K562 (cell line): ENCODE measurements at regions not wholly inside any gene's neighbourhood (a gene's known extent, or its start where the extent isn't known, plus 50 kb on each side); places are given as distances from the start of the nearest gene placed in this dataset.

Experiments used
- ATAC-seq: fragments of 200-7000 bp; cut with Tn5 transposase; 3 replicates; pipeline ENCODE4 v1.9.1; 2020; ENCODE audit warnings: moderate library complexity
- BruUV-seq: library from RNA; stranded (reverse); fragments of 400-500 nt; replicated peaks from 2 replicates; lab custom pipeline; 2021; lab: Mats Ljungman, UMichigan
- CTCF ChIA-PET: fragments of 300-600 bp; formaldehyde crosslinking; extraction: SDS; loops from one replicate; lab custom pipeline; 2021; ENCODE audit warnings: low intra/inter-chr PET ratio; lab: Yijun Ruan, JAX
- POLR2A ChIA-PET: fragments of 300-600, 350-650 bp; sonication (Branson Sonifier 250); formaldehyde crosslinking; extraction: SDS; loops from one replicate; lab custom pipeline; 2021; ENCODE audit warnings: antibody characterized with exemption, inconsistent platforms; lab: Yijun Ruan, JAX
- DNase-seq, 4 experiments: peaks; one replicate each; pipeline versions ENCODE4 v3.0.0 to v3.0.0-alpha.2; 2011 to 2018; ENCODE audit warnings: low spot score in 3 of 4, mixed read lengths in 3 of 4; ENCODE audit errors: extremely low read depth in 1 of 4
- FAIRE-seq: peaks from 2 replicates; lab custom pipeline; 2011; peaks lifted over from hg19 to GRCh38; lab: Jason Lieb, UNC
- H2AFZ ChIP-seq: 2 replicates; pipeline ENCODE4 v1.6.0; 2011; ENCODE audit warnings: low read depth, low read length, control low read depth, inconsistent platforms
- H3K27ac ChIP-seq: fragments of 200-600 bp; 3 replicates; pipeline ENCODE4 v1.8.0; 2011; ENCODE audit warnings: low read depth, mild to moderate bottlenecking, control low read depth, inconsistent platforms, low read length, moderate library complexity, mixed read lengths; ENCODE audit errors: extremely low read depth
- H3K27me3 ChIP-seq, 2 experiments: fragments of 300-600 bp in 1 of 2; 2 replicates in 1 of 2; 3 replicates in 1 of 2; pipeline versions ENCODE4 v1.6.0 to v1.8.0; 2011; ENCODE audit warnings: inconsistent platforms in 2 of 2, low read length in 2 of 2, mild to moderate bottlenecking in 1 of 2, mixed read lengths in 1 of 2, moderate library complexity in 1 of 2; ENCODE audit not compliant: control insufficient read depth in 2 of 2, insufficient read depth in 2 of 2
- H3K36me3 ChIP-seq: fragments of 300-600 bp; 3 replicates; pipeline ENCODE4 v1.8.0; 2011; ENCODE audit warnings: mild to moderate bottlenecking, low read length, inconsistent platforms; ENCODE audit not compliant: control insufficient read depth, insufficient read depth
- H3K4me1 ChIP-seq, 2 experiments: fragments of 200-600 bp in 1 of 2; replicated peaks in 1 of 2; 2 replicates in 1 of 2; 3 replicates in 1 of 2; pipeline versions ENCODE4 v1.5.1 to v1.8.0; 2011; ENCODE audit warnings: inconsistent platforms in 2 of 2, low read length in 2 of 2, mild to moderate bottlenecking in 1 of 2, mixed read lengths in 1 of 2, moderate library complexity in 1 of 2; ENCODE audit not compliant: control insufficient read depth in 2 of 2, insufficient read depth in 2 of 2
- H3K4me2 ChIP-seq: 2 replicates; pipeline ENCODE4 v1.6.1; 2011; ENCODE audit warnings: low read length, control low read depth, inconsistent platforms, mixed read lengths; ENCODE audit not compliant: insufficient read depth
- H3K4me3 ChIP-seq: fragments of 200-600 bp; sonication (generic), shearing (Covaris generic); 2 replicates; pipeline ENCODE4 v1.5.1; 2016; ENCODE audit warnings: control low read depth, inconsistent platforms
- H3K79me2 ChIP-seq: fragments of 200-600 bp; 3 replicates; pipeline ENCODE4 v1.8.0; 2011; ENCODE audit warnings: low read length, inconsistent platforms; ENCODE audit not compliant: control insufficient read depth, insufficient read depth
- H3K9ac ChIP-seq, 2 experiments: 2 replicates each; pipeline versions ENCODE4 v1.6.0 to v1.6.1; 2011; ENCODE audit warnings: low read depth in 2 of 2, low read length in 2 of 2, control low read depth in 1 of 2, inconsistent platforms in 1 of 2, mild to moderate bottlenecking in 1 of 2, mixed read lengths in 1 of 2; ENCODE audit not compliant: insufficient read depth in 1 of 2
- H3K9me1 ChIP-seq: one replicate; pipeline ENCODE4 v1.6.0; 2011; ENCODE audit warnings: inconsistent platforms, mild to moderate bottlenecking, low read length, moderate library complexity; ENCODE audit not compliant: control insufficient read depth, insufficient read depth
- H3K9me3 ChIP-seq: replicated peaks from 2 replicates; pipeline ENCODE4 v1.5.1; 2011; ENCODE audit warnings: low read depth, low read length, inconsistent platforms; ENCODE audit not compliant: control insufficient read depth, insufficient read depth
- H4K20me1 ChIP-seq: replicated peaks from 2 replicates; pipeline ENCODE4 v1.6.1; 2011; ENCODE audit warnings: low read length, inconsistent platforms, mixed read lengths; ENCODE audit not compliant: control insufficient read depth, insufficient read depth
- EWSR1 ChIP-seq: fragments of 450-650 bp; IDR thresholded peaks from 2 replicates; pipeline ENCODE4 v1.6.1; 2018; ENCODE audit warnings: borderline replicate concordance, mild to moderate bottlenecking, low read depth, moderate library complexity; ENCODE audit not compliant: partially characterized antibody
- EZH2 ChIP-seq: IDR thresholded peaks from 2 replicates; pipeline ENCODE4 v1.6.1; 2012; ENCODE audit warnings: low read depth, mild to moderate bottlenecking, inconsistent platforms, low read length, borderline replicate concordance
- HDGF ChIP-seq: fragments of 450-650 bp; IDR thresholded peaks from 2 replicates; pipeline ENCODE4 v1.6.1; 2016
- HIVEP1 ChIP-seq: fragments of 250-450 bp; sonication (Bioruptor Pico); IDR thresholded peaks from 2 replicates; pipeline ENCODE4 v1.4.0; 2020; ENCODE audit warnings: mild to moderate bottlenecking
- NELFE ChIP-seq: IDR thresholded peaks from 2 replicates; pipeline ENCODE4 v1.6.1; 2011; ENCODE audit warnings: mild to moderate bottlenecking; ENCODE audit not compliant: insufficient read depth, insufficient read length
- NFYB ChIP-seq: IDR thresholded peaks from 2 replicates; pipeline ENCODE4 v1.6.1; 2011; ENCODE audit warnings: mild to moderate bottlenecking, moderate library complexity; ENCODE audit not compliant: insufficient read length; ENCODE audit errors: extremely low read depth
- STAT5B ChIP-seq: fragments of 250-450 bp; sonication (Bioruptor Pico); IDR thresholded peaks from 2 replicates; pipeline ENCODE4 v1.8.0; 2021; ENCODE audit warnings: mild to moderate bottlenecking, inconsistent platforms
- THRAP3 ChIP-seq: fragments of 450-650 bp; IDR thresholded peaks from 2 replicates; pipeline ENCODE4 v1.6.1; 2016; ENCODE audit warnings: mild to moderate bottlenecking, inconsistent platforms, borderline replicate concordance
- TRIM25 ChIP-seq: fragments of 450-650 bp; IDR thresholded peaks from 2 replicates; pipeline ENCODE4 v1.7.0; 2016; ENCODE audit warnings: borderline replicate concordance
- ZBTB2 ChIP-seq: fragments of 450-650 bp; IDR thresholded peaks from 2 replicates; pipeline ENCODE4 v1.6.1; 2016; ENCODE audit warnings: antibody characterized with exemption
- ZBTB8A ChIP-seq: fragments of 450-650 bp; IDR thresholded peaks from 2 replicates; pipeline ENCODE4 v1.6.1; 2018; ENCODE audit warnings: mild to moderate bottlenecking, moderate library complexity; ENCODE audit not compliant: partially characterized antibody
- WGBS: fragments of 100-300 bp; shearing (Covaris generic); methylation state at CpG from one replicate; pipeline ENCODE4 v1.1.6; 2016; ENCODE audit warnings: low coverage, mixed read lengths; ENCODE audit not compliant: insufficient coverage; ENCODE audit errors: missing lambda C conversion rate; 5-methylcytosine and 5-hydroxymethylcytosine counted together
- in situ Hi-C: fragments of 300-500 bp; cut with MboI; formaldehyde crosslinking; loops from 4 replicates; pipeline ENCODE4 v1.15.0; 2018; ENCODE audit warnings: inconsistent platforms, mixed read lengths
- intact Hi-C: fragments of 100-400 bp; cut with micrococcal nuclease; formaldehyde crosslinking; loops from 2 replicates; pipeline ENCODE4 v1.14.2; 2022
- TF ChIP-seq, protein P1 (sequence below), 3 experiments: IDR thresholded peaks in 2 of 3; conservative IDR thresholded peaks in 1 of 3; 2 replicates each; pipeline ENCODE4 v1.5.1; 2011 to 2012; ENCODE audit warnings: low read length in 3 of 3, mild to moderate bottlenecking in 3 of 3, control low read depth in 2 of 3, improper control_type of control experiment in 1 of 3, inconsistent platforms in 1 of 3, low read depth in 1 of 3, mixed read lengths in 1 of 3, moderate library complexity in 1 of 3; ENCODE audit not compliant: insufficient read depth in 2 of 3
- TF ChIP-seq, protein P2 (sequence below): IDR thresholded peaks from 3 replicates; pipeline ENCODE4 v1.6.1; 2011; ENCODE audit warnings: borderline replicate concordance, mild to moderate bottlenecking, moderate library complexity; ENCODE audit not compliant: insufficient read length; ENCODE audit errors: extremely low read depth

- DNase-seq = no peak
- H3K9me1 ChIP-seq = no peaks in the 10 kb centered on the region
- no peak overlapping the region for H2AFZ ChIP-seq
- in situ Hi-C loops = no loop called here
- no TSS peak for BruUV-seq
- H3K9ac ChIP-seq = peak overlapping the region in 1 of 2 experiments; percentile 5; a peak in 1 of 4 replicates
- H3K4me1 ChIP-seq = peaks cover 0 to 10% of the 10 kb centered on the region in 2 experiments; a peak in 3 of 5 replicates
- no peaks in the 10 kb centered on the region for H4K20me1 ChIP-seq
- H3K27me3 ChIP-seq = peaks cover 3 to 18% of the 10 kb centered on the region in 2 experiments; a peak in 4 of 5 replicates
- no peak for ATAC-seq
- ChIA-PET POLR2A (interaction anchor here (0.7 to 0.8 kb wide), 3 partner anchors 11 to 316 kb away, joined by 3 to 4 read pairs (median 3); no protein-coding TSS in a partner anchor), CTCF (no interaction called here)
- H3K4me2 ChIP-seq = no peak overlapping the region
- no peaks in the 10 kb centered on the region for H3K79me2 ChIP-seq
- no peak for FAIRE-seq
- intact Hi-C loops = no loop called here
- WGBS = 15% methylated on average over 11 of the region's 11 CpGs
- no peak overlapping the region for H3K4me3 ChIP-seq
- no peak overlapping the region for H3K27ac ChIP-seq
- H3K9me3 ChIP-seq = no peaks in the 10 kb centered on the region
- no peaks in the 10 kb centered on the region for H3K36me3 ChIP-seq
- TF ChIP-seq NELFE (no peak), THRAP3 (no peak), HIVEP1 (CRISPR knock-in tag) (no peak), ZBTB8A (no peak), STAT5B (CRISPR knock-in tag) (no peak), HDGF (no peak), EZH2 (no peak), NFYB (no peak), TRIM25 (no peak), ZBTB2 (no peak), EWSR1 (no peak)
- TF ChIP-seq, protein P1, sequence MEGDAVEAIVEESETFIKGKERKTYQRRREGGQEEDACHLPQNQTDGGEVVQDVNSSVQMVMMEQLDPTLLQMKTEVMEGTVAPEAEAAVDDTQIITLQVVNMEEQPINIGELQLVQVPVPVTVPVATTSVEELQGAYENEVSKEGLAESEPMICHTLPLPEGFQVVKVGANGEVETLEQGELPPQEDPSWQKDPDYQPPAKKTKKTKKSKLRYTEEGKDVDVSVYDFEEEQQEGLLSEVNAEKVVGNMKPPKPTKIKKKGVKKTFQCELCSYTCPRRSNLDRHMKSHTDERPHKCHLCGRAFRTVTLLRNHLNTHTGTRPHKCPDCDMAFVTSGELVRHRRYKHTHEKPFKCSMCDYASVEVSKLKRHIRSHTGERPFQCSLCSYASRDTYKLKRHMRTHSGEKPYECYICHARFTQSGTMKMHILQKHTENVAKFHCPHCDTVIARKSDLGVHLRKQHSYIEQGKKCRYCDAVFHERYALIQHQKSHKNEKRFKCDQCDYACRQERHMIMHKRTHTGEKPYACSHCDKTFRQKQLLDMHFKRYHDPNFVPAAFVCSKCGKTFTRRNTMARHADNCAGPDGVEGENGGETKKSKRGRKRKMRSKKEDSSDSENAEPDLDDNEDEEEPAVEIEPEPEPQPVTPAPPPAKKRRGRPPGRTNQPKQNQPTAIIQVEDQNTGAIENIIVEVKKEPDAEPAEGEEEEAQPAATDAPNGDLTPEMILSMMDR (IDR thresholded peaks at IDR 0.05 in 2 of 3, conservative IDR thresholded peaks at IDR 0.05 in 1 of 3; ENCODE audit: insufficient read depth in 2 of 3, low read depth in 1 of 3, low read length in 3 of 3) = no peak
- TF ChIP-seq, protein P2, sequence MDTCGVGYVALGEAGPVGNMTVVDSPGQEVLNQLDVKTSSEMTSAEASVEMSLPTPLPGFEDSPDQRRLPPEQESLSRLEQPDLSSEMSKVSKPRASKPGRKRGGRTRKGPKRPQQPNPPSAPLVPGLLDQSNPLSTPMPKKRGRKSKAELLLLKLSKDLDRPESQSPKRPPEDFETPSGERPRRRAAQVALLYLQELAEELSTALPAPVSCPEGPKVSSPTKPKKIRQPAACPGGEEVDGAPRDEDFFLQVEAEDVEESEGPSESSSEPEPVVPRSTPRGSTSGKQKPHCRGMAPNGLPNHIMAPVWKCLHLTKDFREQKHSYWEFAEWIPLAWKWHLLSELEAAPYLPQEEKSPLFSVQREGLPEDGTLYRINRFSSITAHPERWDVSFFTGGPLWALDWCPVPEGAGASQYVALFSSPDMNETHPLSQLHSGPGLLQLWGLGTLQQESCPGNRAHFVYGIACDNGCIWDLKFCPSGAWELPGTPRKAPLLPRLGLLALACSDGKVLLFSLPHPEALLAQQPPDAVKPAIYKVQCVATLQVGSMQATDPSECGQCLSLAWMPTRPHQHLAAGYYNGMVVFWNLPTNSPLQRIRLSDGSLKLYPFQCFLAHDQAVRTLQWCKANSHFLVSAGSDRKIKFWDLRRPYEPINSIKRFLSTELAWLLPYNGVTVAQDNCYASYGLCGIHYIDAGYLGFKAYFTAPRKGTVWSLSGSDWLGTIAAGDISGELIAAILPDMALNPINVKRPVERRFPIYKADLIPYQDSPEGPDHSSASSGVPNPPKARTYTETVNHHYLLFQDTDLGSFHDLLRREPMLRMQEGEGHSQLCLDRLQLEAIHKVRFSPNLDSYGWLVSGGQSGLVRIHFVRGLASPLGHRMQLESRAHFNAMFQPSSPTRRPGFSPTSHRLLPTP = no peak
These were observed 100.6 kb upstream of the DUSP22 start for GRCh38 chr6:191487-192312.
